SHP77 (cell line): ENCODE measurements at regions not wholly inside any gene's neighbourhood (a gene's known extent, or its start where the extent isn't known, plus 50 kb on each side); places are given as distances from the start of the nearest gene placed in this dataset.
"Not testable (repeated sequence)": the region's sequence is repeated elsewhere in the genome, so short reads cannot be mapped to it uniquely, and the experiment has no call there.

Experiments used
- DNase-seq, 2 experiments: peaks; one replicate each; lab custom pipeline; 2025; lab: John Stamatoyannopoulos, UW

DNA sequence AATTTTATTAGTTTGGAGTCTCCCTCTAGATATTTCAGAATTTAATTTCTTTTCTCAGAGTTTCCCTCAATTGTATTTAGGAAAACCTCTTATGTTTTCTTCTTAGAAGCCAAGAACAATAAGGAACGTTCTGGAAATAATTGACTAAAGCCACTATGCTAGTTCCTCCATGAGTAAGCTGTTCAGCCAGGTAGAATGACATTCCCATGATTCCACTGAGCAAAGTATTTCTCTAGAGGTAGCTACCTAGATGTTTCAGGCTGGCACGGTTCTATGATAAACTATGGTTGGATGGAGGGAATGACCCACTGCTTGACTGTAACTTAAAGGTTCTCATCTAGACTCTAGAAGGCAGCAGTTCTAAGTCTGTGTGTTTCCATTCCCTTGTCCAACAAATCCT lies 62.4 kb downstream of the CLDN17 start:
- DNase-seq = no peak

DNA sequence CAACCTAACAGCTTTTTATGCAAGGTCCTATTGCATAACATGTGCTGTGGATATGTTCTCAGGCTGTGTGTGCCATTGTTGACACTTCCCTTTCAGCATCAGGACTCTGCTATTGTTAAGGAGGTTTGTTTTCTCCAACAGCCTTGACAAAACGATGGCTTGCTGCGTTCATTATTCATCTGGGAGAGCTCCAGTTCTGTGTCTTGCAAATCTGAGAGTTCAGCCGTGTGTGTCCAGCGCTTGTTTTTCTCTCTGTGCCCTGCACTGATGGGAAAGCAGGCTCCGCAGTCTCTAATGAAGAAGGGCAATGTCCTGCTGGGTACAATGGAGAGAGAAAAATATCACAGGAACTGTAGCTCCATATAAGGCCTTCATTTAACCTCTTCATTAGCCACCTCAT lies 63.7 kb downstream of the CLDN17 start:
- no peak for DNase-seq

DNA sequence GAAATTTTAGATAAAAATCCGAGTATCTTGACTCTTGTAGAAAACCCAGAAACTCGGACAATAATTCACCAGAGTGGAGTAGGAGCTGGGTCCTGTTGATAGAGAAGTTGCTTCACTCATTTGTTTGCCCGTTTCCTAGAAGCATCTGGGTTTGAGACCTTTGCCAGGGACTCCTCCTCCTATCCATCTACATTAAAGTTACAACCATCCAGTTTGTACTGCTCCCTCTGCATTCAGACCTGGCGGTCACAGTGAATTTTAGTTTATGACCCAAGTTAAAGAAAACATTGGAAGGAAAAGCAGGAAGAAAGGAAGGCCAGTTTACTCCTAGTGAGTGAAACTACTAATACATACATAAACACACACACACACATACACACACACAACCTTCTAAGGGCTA lies 64.6 kb downstream of the CLDN17 start:
- DNase-seq = no peak

DNA sequence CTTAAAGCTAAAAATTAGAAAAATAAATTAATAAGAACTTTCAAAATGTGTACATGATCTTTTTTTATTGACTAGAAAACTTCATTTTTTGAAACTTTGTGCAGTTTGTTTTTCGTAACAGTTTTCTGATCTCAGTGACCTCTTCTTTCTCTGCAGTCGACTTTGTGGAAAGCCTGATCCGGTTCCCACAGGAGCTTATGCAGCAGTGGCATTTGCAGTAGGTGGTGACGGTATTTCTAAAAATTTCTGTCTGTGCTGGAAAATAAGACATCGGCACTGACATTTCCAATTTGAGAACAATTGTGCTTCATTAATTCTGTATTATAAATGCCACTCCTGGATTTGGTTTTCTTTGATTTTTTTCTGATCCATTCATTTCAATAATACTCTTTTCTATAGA lies 68.8 kb downstream of the CLDN17 start:
- no peak for DNase-seq

- no peak for DNase-seq
These were observed 83.2 kb downstream of the CLDN17 start for GRCh38 chr21:30083225-30083945.

- no peak for DNase-seq
These were observed 85.1 kb downstream of the CLDN17 start for GRCh38 chr21:30081506-30081905.

GRCh38 chr21:30072496-30072895 lies 94.1 kb downstream of the CLDN17 start:
- peak; percentile 10 to 19 for DNase-seq

DNA sequence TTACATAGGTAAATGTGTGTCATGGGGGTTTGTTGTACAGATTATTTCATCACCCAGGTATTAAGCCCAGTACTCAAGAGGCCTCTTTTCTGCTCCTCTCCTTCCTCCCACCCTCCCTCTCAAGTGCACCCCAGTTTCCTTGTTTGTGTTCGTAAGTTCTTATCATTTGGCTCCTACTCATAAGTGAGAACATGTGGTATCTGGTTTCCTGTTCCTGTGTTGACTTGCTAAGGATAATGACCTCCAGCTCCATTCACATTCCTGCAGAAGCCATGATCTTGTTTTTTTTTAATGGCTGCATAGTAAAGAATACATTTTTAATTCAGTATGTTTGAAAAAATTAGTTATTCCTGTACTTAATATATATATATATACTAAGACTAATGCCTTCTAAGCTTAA lies 107.7 kb downstream of the CLDN17 start:
- DNase-seq = no peak

DNA sequence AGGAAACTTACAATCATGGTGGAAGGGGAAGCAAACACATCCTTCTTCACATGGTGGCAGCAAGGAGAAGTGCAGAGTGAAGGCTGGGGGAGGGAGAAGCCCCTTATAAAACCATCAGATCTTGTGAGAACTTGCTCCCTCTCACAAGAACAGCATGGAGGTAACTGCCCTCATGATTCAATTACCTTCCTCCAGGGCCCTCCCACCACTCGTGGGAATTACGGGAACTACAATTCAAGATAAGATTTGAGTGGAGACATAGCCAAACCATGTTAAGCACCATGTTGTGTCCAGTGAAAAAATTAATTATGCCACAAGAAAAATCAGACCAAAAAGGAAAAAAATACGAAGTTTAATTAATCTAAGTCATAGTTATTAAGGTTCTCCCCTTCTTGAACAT lies 109.5 kb downstream of the CLDN17 start:
- DNase-seq = no peak

DNA sequence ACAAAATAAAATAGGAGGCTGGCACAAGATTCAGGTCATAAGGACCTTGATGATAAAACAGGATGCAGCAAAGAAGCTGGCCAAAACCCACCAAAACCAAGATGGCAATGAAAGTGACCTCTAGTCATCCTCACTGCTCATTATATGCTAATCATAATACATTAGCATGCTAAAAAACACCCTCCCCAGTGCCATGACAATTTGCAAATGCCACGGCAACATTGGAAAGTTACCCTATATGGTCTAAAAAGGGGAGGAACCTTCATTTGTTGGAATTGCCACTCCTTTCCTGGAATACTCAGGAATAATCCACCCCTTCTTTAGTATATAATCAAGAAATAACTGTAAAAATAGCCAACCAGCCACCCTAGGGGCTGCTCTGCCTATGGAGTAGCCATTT lies 108.8 kb upstream of the GRIK1 start:
- DNase-seq = no peak

- DNase-seq = no peak
These were observed 104.8 kb upstream of the GRIK1 start for GRCh38 chr21:30044447-30045064.

DNA sequence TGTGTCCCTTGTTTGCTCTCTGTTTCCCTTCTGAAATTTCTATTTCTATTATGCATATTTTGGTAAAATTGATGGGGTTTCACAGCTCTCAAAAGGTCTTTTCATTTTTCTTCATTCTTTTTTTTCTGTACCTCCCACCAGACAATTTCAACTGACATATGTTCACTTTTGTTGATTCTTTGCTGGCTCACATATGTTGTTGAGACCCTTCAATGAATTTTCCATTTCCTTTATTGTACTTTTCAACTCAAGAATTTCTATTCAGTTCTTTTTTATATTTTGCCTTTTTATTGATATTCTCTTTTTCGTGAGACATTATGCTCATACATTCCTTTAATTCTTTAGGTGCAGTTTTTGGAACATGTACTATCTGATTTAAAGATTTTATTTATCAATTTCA lies 102.6 kb upstream of the GRIK1 start:
- no peak for DNase-seq

GRCh38 chr21:30033441-30033840 lies 93.6 kb upstream of the GRIK1 start:
- DNase-seq = no peak

GRCh38 chr21:30030416-30030815 lies 90.6 kb upstream of the GRIK1 start:
- no peak for DNase-seq

DNA sequence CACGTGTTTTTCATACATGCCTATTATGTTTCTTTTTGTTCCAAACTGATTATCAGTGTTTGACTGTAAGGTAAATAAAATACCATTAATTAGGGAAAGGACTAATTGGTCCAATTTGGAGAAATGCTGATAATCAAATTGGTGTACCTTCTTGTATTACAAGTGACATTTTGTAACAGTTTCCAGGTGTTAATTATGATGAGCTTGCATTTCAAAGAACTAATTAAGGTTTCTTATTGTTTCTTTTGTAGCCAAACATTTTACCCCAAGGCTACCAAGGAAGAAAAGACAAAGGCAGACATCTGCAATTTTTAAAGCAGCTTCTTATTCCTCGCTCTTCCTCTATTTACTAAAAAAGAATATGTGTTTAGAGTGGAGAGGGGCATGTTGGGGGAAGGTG lies 88.7 kb upstream of the GRIK1 start:
- DNase-seq = no peak

DNA sequence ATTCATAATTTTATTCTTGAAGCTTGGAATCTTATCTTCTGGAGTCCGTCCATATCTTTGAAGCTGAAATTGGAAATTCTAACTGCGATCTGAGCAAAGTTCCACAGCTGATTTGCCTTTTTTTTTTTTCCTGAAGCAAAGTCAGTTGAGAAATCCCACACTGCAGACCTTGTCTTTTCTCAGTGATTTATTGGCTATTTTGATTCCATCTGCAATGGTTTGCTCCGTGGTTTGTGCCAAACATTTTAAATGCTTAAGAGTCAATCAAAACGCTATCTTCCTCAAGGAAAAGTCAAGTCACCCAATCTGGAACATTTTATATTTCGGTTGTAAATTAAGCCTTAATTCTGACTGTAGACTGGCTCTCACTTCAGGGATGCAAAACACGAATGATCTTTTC lies 88.2 kb upstream of the GRIK1 start:
- DNase-seq = no peak

DNA sequence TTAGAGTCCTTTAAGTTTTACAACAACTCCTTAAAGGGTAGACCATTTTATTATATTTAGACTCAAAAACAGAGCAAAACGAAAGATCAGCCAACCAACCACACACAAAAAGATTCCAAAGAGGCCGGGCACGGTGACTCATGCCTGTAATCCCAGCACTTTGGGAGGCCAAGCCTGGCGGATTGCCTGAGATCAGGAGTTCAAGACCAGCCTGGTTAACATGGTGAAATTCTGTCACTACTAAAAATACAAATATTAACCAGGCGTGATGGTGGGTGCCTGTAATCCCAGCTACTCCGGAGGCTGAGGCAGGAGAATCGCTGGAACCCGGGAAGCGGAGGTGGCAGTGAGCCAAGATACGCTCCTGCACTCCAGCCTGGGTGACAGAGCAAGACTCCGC lies 83.3 kb upstream of the GRIK1 start:
- DNase-seq = not testable (repeated sequence)

- DNase-seq = no peak
These were observed 75.1 kb upstream of the GRIK1 start for GRCh38 chr21:30014886-30015285.

GRCh38 chr21:29991624-29992023 lies 51.8 kb upstream of the GRIK1 start:
- no peak for DNase-seq

GRCh38 chr21:29989634-29990234 lies 49.9 kb upstream of the GRIK1 start:
- no peak for DNase-seq
